Loucy (cell line): ENCODE measurements at regions not wholly inside any gene's neighbourhood (a gene's known extent, or its start where the extent isn't known, plus 50 kb on each side); places are given as distances from the start of the nearest gene placed in this dataset.
A peak's percentile ranks its signal among the peaks of the same experiment; 100 is the strongest.

ENCODE experiments used
- H2AFZ ChIP-seq: fragments of 200-600 bp; sonication (generic); 2 replicates; pipeline ENCODE4 v1.6.0; 2016; ENCODE audit warnings: antibody characterized with exemption, mild to moderate bottlenecking, low read length, moderate library complexity
- H3F3A ChIP-seq: fragments of 200-600 bp; 2 replicates; pipeline ENCODE4 v1.6.0; 2016; ENCODE audit warnings: antibody characterized with exemption, low read depth, mild to moderate bottlenecking
- H3K27me3 ChIP-seq: fragments of 200-600 bp; sonication (generic); 2 replicates; pipeline ENCODE4 v1.6.1; 2014; ENCODE audit warnings: low read length, mild to moderate bottlenecking; ENCODE audit not compliant: insufficient read depth, poor library complexity, severe bottlenecking
- H3K36me3 ChIP-seq: fragments of 200-600 bp; sonication (generic); 2 replicates; pipeline ENCODE4 v1.6.1; 2016; ENCODE audit warnings: low read length; ENCODE audit not compliant: insufficient read depth
- H3K4me1 ChIP-seq: fragments of 200-600 bp; sonication (generic); 2 replicates; pipeline ENCODE4 v1.5.1; 2014; ENCODE audit warnings: low read length, mild to moderate bottlenecking; ENCODE audit not compliant: insufficient read depth, poor library complexity, severe bottlenecking
- H3K4me2 ChIP-seq: fragments of 200-600 bp; sonication (generic); 2 replicates; pipeline ENCODE4 v1.6.0; 2014; ENCODE audit warnings: antibody characterized with exemption, low read length, low read depth, mild to moderate bottlenecking; ENCODE audit not compliant: poor library complexity, severe bottlenecking
- H3K4me3 ChIP-seq: fragments of 200-600 bp; sonication (generic); 2 replicates; pipeline ENCODE4 v1.5.1; 2014; ENCODE audit warnings: low read length, mild to moderate bottlenecking, mixed read lengths; ENCODE audit not compliant: poor library complexity, severe bottlenecking
- H3K79me2 ChIP-seq: fragments of 200-600 bp; sonication (generic); 2 replicates; pipeline ENCODE4 v1.6.1; 2014; ENCODE audit warnings: low read length; ENCODE audit not compliant: insufficient read depth
- H3K9ac ChIP-seq: fragments of 200-600 bp; sonication (generic); 2 replicates; pipeline ENCODE4 v1.6.0; 2014; ENCODE audit warnings: mild to moderate bottlenecking, low read depth, low read length, moderate library complexity; ENCODE audit not compliant: poor library complexity, severe bottlenecking
- H3K9me2 ChIP-seq: fragments of 200-600 bp; sonication (generic); replicated peaks from 2 replicates; pipeline ENCODE4 v1.6.1; 2016; ENCODE audit warnings: low read depth, low read length, mixed read lengths
- H3K9me3 ChIP-seq: fragments of 200-600 bp; sonication (generic); 2 replicates; pipeline ENCODE4 v1.6.1; 2014; ENCODE audit warnings: mild to moderate bottlenecking, antibody characterized with exemption, low read length, low read depth; ENCODE audit not compliant: insufficient read depth
- H4K20me1 ChIP-seq: fragments of 200-600 bp; sonication (generic); 2 replicates; pipeline ENCODE4 v1.6.0; 2014; ENCODE audit warnings: antibody characterized with exemption, low read length, mild to moderate bottlenecking; ENCODE audit not compliant: insufficient read depth, poor library complexity, severe bottlenecking
- EZH2phosphoT487 ChIP-seq: fragments of 200-600 bp; IDR thresholded peaks from 2 replicates; pipeline ENCODE4 v1.6.1; 2018; ENCODE audit warnings: antibody characterized with exemption, mild to moderate bottlenecking, moderate library complexity, borderline replicate concordance
- TF ChIP-seq, protein P1 (sequence below): fragments of 200-600 bp; sonication (generic); conservative IDR thresholded peaks from 2 replicates; pipeline ENCODE4 v1.5.1; 2014; ENCODE audit warnings: mild to moderate bottlenecking, antibody characterized with exemption, low read length

DNA sequence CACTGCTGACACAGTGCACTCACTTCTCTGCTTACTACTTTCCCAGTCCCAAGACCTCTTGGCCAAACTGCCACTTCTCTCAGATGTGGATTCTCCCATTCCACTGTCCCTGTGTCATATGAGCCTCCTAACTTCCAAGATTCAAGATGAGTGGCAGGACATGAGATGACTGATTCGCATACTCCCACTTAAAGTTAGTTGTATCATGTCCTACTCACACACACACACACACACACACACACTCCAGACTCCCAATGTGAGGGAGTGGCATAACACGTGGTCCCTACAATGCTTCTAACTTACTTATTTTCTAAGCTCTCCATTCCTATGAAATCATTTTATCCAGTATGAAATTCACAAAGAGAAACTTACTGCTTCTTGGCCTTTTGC, 67.0 kb upstream of the CAV2 start:
- Histone ChIP-seq H3K79me2 (no peaks in the 10 kb centered on the region), H3K4me1 (peaks cover 10% of the 10 kb centered on the region), H3K27me3 (no peaks in the 10 kb centered on the region), H3K4me3 (no peak overlapping the region), H3K36me3 (no peaks in the 10 kb centered on the region), H3K9me3 (no peaks in the 10 kb centered on the region), H3F3A (no peaks in the 10 kb centered on the region), H3K9ac (no peak overlapping the region), H2AFZ (peak overlapping the region; percentile 24), H3K9me2 (no peaks in the 10 kb centered on the region), H4K20me1 (no peaks in the 10 kb centered on the region), H3K4me2 (no peak overlapping the region)
- no peak for TF ChIP-seq EZH2phosphoT487
- TF ChIP-seq, protein P1, sequence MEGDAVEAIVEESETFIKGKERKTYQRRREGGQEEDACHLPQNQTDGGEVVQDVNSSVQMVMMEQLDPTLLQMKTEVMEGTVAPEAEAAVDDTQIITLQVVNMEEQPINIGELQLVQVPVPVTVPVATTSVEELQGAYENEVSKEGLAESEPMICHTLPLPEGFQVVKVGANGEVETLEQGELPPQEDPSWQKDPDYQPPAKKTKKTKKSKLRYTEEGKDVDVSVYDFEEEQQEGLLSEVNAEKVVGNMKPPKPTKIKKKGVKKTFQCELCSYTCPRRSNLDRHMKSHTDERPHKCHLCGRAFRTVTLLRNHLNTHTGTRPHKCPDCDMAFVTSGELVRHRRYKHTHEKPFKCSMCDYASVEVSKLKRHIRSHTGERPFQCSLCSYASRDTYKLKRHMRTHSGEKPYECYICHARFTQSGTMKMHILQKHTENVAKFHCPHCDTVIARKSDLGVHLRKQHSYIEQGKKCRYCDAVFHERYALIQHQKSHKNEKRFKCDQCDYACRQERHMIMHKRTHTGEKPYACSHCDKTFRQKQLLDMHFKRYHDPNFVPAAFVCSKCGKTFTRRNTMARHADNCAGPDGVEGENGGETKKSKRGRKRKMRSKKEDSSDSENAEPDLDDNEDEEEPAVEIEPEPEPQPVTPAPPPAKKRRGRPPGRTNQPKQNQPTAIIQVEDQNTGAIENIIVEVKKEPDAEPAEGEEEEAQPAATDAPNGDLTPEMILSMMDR = no peak

DNA sequence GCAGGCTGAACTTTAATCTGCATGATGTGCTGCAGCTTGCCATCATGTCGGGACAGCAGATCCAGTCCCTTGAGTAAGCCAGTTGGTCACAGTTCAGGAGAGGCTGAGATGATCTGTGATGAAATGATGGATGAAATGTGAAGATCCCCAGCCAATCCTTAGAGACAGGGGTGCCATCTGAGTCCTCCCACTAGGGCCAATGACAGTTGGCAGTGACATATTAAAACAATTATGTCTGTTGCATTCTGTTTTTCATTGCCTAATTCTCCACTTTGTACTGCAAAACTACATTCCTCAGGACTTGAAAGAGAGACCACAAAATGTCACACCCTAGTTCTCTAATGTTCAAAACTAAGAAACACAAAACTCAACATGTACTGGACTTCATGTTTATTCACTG, 66.3 kb upstream of the CAV2 start:
- peaks cover 10% of the 10 kb centered on the region for H3K4me1 ChIP-seq

DNA sequence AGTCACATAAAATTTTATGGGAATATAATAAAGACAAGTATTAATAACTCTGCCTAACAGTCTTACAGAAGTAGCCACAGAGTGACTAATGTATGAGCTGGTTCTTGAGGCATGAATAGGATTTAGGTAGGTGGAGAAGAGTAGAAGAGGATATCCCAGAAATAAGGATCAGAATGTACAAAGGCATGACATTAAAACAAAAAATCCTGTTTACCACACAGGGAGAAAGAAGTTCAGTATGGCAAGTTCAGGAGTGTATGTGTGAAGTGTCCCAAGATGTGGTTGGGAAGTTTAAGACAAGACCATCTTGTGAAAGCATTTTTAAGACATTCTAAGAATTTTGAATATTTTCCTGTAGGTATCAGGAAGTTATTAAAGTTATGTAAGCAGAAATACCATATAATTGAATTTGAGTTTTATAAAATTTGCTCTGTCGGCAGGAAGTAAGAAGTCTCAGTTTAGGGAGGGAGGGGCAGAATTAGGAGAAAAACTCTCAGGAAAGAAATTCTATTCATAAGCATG, 64.7 kb upstream of the CAV2 start:
- Histone ChIP-seq H3K27me3 (no peaks in the 10 kb centered on the region), H3K79me2 (no peaks in the 10 kb centered on the region), H3K4me1 (peaks cover 9% of the 10 kb centered on the region), H3K4me3 (no peak overlapping the region), H3K9me2 (no peaks in the 10 kb centered on the region), H3K9me3 (no peaks in the 10 kb centered on the region), H4K20me1 (no peaks in the 10 kb centered on the region), H2AFZ (no peak overlapping the region), H3K9ac (no peak overlapping the region), H3K4me2 (no peak overlapping the region), H3F3A (no peaks in the 10 kb centered on the region), H3K36me3 (no peaks in the 10 kb centered on the region)
- TF ChIP-seq, protein P1 = no peak
- no peak for TF ChIP-seq EZH2phosphoT487

More for the DNA sequence above, 66.3 kb upstream of the CAV2 start:
- H4K20me1 ChIP-seq = no peaks in the 10 kb centered on the region
- no peak overlapping the region for H3K9ac ChIP-seq
- no peaks in the 10 kb centered on the region for H3K9me2 ChIP-seq
- no peaks in the 10 kb centered on the region for H3K36me3 ChIP-seq
- H3K27me3 ChIP-seq = no peaks in the 10 kb centered on the region
- no peak overlapping the region for H3K4me3 ChIP-seq
- no peaks in the 10 kb centered on the region for H3K79me2 ChIP-seq
- TF ChIP-seq, protein P1 = no peak
- no peak for TF ChIP-seq EZH2phosphoT487
- peak overlapping the region; percentile 45; the same call in 1 of the 2 replicates for H2AFZ ChIP-seq
- no peaks in the 10 kb centered on the region for H3K9me3 ChIP-seq
- H3F3A ChIP-seq = no peaks in the 10 kb centered on the region
- H3K4me2 ChIP-seq = no peak overlapping the region
